H1 (cell line): ENCODE measurements at regions not wholly inside any gene's neighbourhood (a gene's known extent, or its start where the extent isn't known, plus 50 kb on each side); places are given as distances from the start of the nearest gene placed in this dataset.

Source experiments
- BACH1 ChIP-seq: IDR thresholded peaks from 2 replicates; pipeline ENCODE4 v1.6.1; 2012; ENCODE audit warnings: low read length, improper control_type of control experiment
- EP300 ChIP-seq, 2 experiments: IDR thresholded peaks; 1 replicate in 1 of 2; 2 replicates in 1 of 2; pipeline ENCODE4 v1.6.1; 2011 to 2012; ENCODE audit warnings: low read depth in 2 of 2, low read length in 2 of 2, mild to moderate bottlenecking in 2 of 2, borderline replicate concordance in 1 of 2, inconsistent platforms in 1 of 2, moderate library complexity in 1 of 2
- POLR2A ChIP-seq, 2 experiments: IDR thresholded peaks; 1 replicate in 1 of 2; 2 replicates in 1 of 2; pipeline ENCODE4 v1.6.1; 2011; ENCODE audit warnings: low read depth in 2 of 2, low read length in 2 of 2, mild to moderate bottlenecking in 2 of 2; ENCODE audit errors: control extremely low read depth in 1 of 2

GRCh38 chr18:10210057-10210633, 244.3 kb upstream of the APCDD1 start:
- TF ChIP-seq POLR2A (IDR thresholded peaks at IDR 0.05; ENCODE audit: control extremely low read depth in 1 of 2, low read depth in 2 of 2, low read length in 2 of 2) (no peak), EP300 (IDR thresholded peaks at IDR 0.05; ENCODE audit: borderline replicate concordance in 1 of 2, low read depth in 2 of 2, low read length in 2 of 2) (no peak), BACH1 (no peak)
